ENCODE measurements at regions not wholly inside any gene's neighbourhood (a gene's known extent, or its start where the extent isn't known, plus 50 kb on each side); places are given as distances from the start of the nearest gene placed in this dataset.
"Not testable (repeated sequence)": the region's sequence is repeated elsewhere in the genome, so short reads cannot be mapped to it uniquely, and the experiment has no call there.

GRCh38 chr6:170008294-170008785, 256.9 kb downstream of the ERMARD start:
- ATAC-seq (no peak), DNase-seq (ENCODE audit: low spot score) (peak; percentile 36)

GRCh38 chr6:170007468-170008293, 256.3 kb downstream of the ERMARD start:
- DNase-seq (ENCODE audit: low spot score) (peak; percentile 34), ATAC-seq (no peak)

GRCh38 chr6:170006900-170007467, 255.6 kb downstream of the ERMARD start:
- DNase-seq (ENCODE audit: low spot score) (peak; percentile 28), ATAC-seq (no peak)

- DNase-seq (ENCODE audit: low spot score) (peak; percentile 28), ATAC-seq (no peak)
Measured at GRCh38 chr6:170006071-170006899, 254.9 kb downstream of the ERMARD start.

GRCh38 chr6:170005665-170006064, 254.2 kb downstream of the ERMARD start:
- ATAC-seq (no peak), DNase-seq (ENCODE audit: low spot score) (no peak)

- ATAC-seq (no peak), DNase-seq (ENCODE audit: low spot score) (peak; percentile 35)
Measured at GRCh38 chr6:170004585-170005210, 253.3 kb downstream of the ERMARD start.

- no peak for ATAC-seq
- DNase-seq (ENCODE audit: low spot score) = no peak
Measured at GRCh38 chr6:170003451-170004160, 252.2 kb downstream of the ERMARD start.

- peak; percentile 38 for DNase-seq (ENCODE audit: low spot score)
- ATAC-seq = peak; percentile 22
Measured at GRCh38 chr6:170003027-170003426, 251.6 kb downstream of the ERMARD start.

- ATAC-seq = not testable (repeated sequence)
- peak; percentile 11 for DNase-seq (ENCODE audit: low spot score)
Measured at GRCh38 chr6:170001782-170002181, 250.4 kb downstream of the ERMARD start.

GRCh38 chr6:170000071-170000843, 248.8 kb downstream of the ERMARD start:
- peak; percentile 26 for DNase-seq (ENCODE audit: low spot score)
- ATAC-seq = no peak

- ATAC-seq (no peak), DNase-seq (ENCODE audit: low spot score) (peak; percentile 29)
Measured at GRCh38 chr6:169999367-169999766, 247.9 kb downstream of the ERMARD start.

- ATAC-seq = no peak
- DNase-seq (ENCODE audit: low spot score) = no peak
Measured at GRCh38 chr6:169998457-169998856, 247.0 kb downstream of the ERMARD start.

- ATAC-seq = no peak
- peak; percentile 24 for DNase-seq (ENCODE audit: low spot score)
Measured at GRCh38 chr6:169997930-169998218, 246.5 kb downstream of the ERMARD start.

GRCh38 chr6:169997187-169997929, 245.9 kb downstream of the ERMARD start:
- ATAC-seq (no peak), DNase-seq (ENCODE audit: low spot score) (peak; percentile 23)

GRCh38 chr6:169996378-169997051, 245.1 kb downstream of the ERMARD start:
- ATAC-seq = no peak
- peak; percentile 21 for DNase-seq (ENCODE audit: low spot score)

GRCh38 chr6:169994739-169995138, 243.3 kb downstream of the ERMARD start:
- ATAC-seq = no peak
- DNase-seq (ENCODE audit: low spot score) = peak; percentile 26

GRCh38 chr6:169993861-169994481, 242.5 kb downstream of the ERMARD start:
- ATAC-seq (no peak), DNase-seq (ENCODE audit: low spot score) (peak; percentile 35)

GRCh38 chr6:169991913-169992312, 240.5 kb downstream of the ERMARD start:
- DNase-seq (ENCODE audit: low spot score) (peak; percentile 38), ATAC-seq (no peak)
